ENCODE measurements at regions not wholly inside any gene's neighbourhood (a gene's known extent, or its start where the extent isn't known, plus 50 kb on each side); places are given as distances from the start of the nearest gene placed in this dataset.

DNA sequence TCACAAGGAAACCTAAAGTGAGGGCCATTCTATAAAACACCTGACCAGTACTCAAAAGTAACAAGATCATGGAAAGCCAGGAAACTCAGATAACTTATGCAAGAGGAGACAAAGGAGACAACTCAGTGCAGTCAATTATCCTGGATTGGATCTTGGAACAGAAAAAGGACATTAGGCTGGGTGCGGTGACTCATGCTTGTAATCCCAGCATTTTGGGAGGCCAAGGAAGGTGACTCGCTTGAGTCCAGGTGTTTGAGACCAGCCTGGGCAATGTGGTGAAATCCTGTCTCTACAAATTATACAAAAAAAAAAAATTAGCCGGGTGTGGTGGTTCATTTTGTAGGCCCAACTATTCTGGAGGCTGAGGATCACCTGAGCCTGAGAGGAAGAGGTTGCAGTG is 424.5 kb upstream of the SPRED2 start:
- TF ChIP-seq ZFX (IDR thresholded peaks at IDR 0.05): no peak
- TF ChIP-seq CTCF (conservative IDR thresholded peaks at IDR 0.05): no peak
- H3K27ac ChIP-seq: no peak overlapping the region

DNA sequence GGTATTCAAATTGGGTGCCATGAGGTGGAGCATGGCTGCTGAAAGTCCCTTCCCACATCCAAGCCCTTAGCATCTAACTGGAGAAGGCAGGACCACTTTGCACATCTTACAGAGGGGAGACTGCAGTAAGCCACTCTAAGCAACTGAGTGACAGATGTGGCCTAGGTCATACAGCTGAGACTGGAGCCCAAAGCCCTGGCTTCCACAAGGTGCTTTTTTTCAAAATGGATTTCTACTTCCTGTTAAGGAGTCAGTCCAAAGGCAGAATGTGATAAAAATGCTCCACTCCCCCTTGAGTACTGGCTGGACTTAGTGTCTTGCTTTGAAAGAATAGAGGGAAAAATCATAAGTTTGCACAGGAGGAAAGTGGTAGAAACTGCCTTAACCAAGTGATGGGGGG is 424.0 kb upstream of the SPRED2 start:
- no peak for TF ChIP-seq ZFX (IDR thresholded peaks at IDR 0.05)
- TF ChIP-seq CTCF (conservative IDR thresholded peaks at IDR 0.05): no peak

GRCh38 chr2:65850695-65851094 is 418.3 kb upstream of the SPRED2 start:
- TF ChIP-seq CTCF (conservative IDR thresholded peaks at IDR 0.05) (no peak), ZFX (IDR thresholded peaks at IDR 0.05) (no peak)
- no peak overlapping the region for H3K27ac ChIP-seq

More for the DNA sequence above, 424.0 kb upstream of the SPRED2 start:
- H3K27ac ChIP-seq: no peak overlapping the region

GRCh38 chr2:65846989-65847678 is 414.7 kb upstream of the SPRED2 start:
- TF ChIP-seq ZFX (IDR thresholded peaks at IDR 0.05) (no peak), CTCF (conservative IDR thresholded peaks at IDR 0.05) (no peak)
- no peak overlapping the region for H3K27ac ChIP-seq

DNA sequence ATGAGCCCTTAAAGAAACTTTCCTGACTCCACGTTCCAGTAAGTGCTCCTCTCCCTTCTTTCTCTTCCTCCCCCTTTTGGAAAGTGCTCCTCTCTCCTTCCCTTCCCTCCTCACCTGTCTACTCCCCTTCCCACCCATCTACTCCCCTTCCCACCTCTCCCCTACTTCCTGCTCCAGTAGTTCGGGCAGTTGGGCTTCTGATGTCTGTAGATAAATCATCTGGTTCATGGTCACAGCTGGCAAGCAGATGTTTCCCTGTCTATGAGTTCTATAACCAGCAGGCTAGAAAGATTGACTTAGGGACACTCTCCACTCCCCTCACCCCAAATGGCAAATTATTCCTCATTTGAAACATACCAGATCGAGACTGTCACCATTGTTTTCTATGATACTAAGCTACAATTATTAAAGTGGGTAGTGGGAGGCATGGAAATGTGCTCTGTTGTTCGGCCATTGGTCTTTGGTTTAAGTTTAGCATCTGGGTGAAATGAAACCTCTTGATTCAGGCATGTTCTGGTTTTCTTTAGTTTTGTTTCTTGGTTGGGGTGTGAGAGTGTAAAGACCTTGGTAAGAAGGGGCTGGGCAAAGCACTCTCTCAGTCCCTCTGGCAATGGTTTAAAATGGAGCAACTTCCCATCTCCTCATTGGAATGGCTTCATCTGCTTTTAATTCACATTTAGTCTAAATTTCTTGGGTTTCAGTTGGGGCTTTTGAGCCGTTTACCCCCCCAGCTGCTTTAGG is 413.2 kb upstream of the SPRED2 start:
- TF ChIP-seq CTCF (conservative IDR thresholded peaks at IDR 0.05) (no peak), ZFX (IDR thresholded peaks at IDR 0.05) (no peak)
- H3K27ac ChIP-seq: no peak overlapping the region

DNA sequence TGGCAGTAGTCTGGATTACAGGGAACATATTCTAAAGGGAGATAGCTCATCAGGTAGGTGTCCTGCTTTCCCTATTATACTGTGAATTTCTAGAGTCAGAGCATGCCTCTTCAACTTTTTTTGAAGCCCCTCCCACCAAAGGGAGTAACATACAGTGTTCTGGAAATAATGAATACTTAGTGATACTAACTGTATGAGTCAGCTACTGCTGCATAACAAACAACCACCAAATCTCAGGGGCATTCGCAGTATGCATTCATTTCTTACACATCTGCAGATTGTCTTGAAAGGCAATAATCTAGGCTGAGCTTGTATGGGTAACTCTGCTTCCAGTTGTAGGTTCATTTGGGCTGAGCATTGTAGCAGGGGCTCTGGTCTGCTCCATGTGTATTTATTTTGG is 409.7 kb upstream of the SPRED2 start:
- TF ChIP-seq ZFX (IDR thresholded peaks at IDR 0.05) (no peak), CTCF (conservative IDR thresholded peaks at IDR 0.05) (no peak)
- no peak overlapping the region for H3K27ac ChIP-seq

DNA sequence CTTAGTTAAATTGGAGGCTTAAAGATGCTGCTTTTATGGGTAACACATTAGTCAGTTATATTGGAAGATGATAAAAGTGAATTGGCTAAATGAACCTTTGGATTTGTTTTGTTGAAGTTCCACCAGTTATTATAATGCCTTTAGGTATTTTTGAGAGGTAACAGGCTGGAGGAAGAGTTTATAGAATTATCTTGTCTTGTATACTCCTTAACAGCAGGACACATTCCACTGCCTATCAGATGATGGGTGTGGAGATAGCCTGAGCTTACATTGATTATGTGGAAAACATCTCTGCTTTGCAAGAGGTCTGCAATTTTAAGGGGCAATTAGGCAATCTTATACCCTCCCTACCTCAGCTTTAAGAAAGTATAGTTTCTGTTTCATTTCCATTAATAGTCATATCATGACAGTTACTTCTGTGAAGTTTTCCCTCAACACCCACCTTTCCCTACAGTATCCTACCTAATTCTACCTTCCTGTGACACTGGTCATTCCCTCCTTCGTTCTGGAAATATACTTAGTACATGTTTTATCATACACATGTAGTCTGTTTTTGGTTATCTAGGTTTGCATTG is 403.7 kb upstream of the SPRED2 start:
- TF ChIP-seq CTCF (conservative IDR thresholded peaks at IDR 0.05): no peak
- no peak for TF ChIP-seq ZFX (IDR thresholded peaks at IDR 0.05)
- H3K27ac ChIP-seq: no peak overlapping the region

Measured in C4-2B (cell line).